MCF 10A (cell line): ENCODE measurements at regions not wholly inside any gene's neighbourhood (a gene's known extent, or its start where the extent isn't known, plus 50 kb on each side); places are given as distances from the start of the nearest gene placed in this dataset.
A peak's percentile ranks its signal among the peaks of the same experiment; 100 is the strongest.

Experiments used
- BruUV-seq: library from RNA; stranded (reverse); fragments of 400-500 nt; replicated peaks from 2 replicates; lab custom pipeline; 2021; lab: Mats Ljungman, UMichigan
- CTCF ChIA-PET: fragments of 300-600 bp; sonication (Branson Sonifier 250); formaldehyde crosslinking; extraction: SDS; loops from one replicate; lab custom pipeline; 2021; ENCODE audit warnings: antibody characterized with exemption, inconsistent platforms; lab: Yijun Ruan, JAX
- POLR2A ChIA-PET: fragments of 300-600, 350-650 bp; sonication (Branson Sonifier 250); formaldehyde crosslinking; extraction: SDS; loops from one replicate; lab custom pipeline; 2020; ENCODE audit warnings: antibody characterized with exemption, inconsistent platforms; lab: Yijun Ruan, JAX
- DNase-seq: peaks from one replicate; pipeline ENCODE4 v3.0.0-alpha.2; 2018; ENCODE audit not compliant: unreplicated experiment
- H3K27ac Mint-ChIP-seq: one replicate; pipeline ENCODE4 v1.8.0; 2022; ENCODE audit warnings: mild to moderate bottlenecking, low read depth, mixed read lengths; ENCODE audit not compliant: unreplicated experiment
- H3K27me3 Mint-ChIP-seq: one replicate; pipeline ENCODE4 v1.8.0; 2022; ENCODE audit warnings: mixed read lengths; ENCODE audit not compliant: insufficient read depth, unreplicated experiment
- H3K36me3 Mint-ChIP-seq: one replicate; pipeline ENCODE4 v1.8.0; 2022; ENCODE audit warnings: mild to moderate bottlenecking, moderate library complexity, mixed read lengths; ENCODE audit not compliant: insufficient read depth, unreplicated experiment
- H3K4me1 Mint-ChIP-seq: one replicate; pipeline ENCODE4 v1.8.0; 2022; ENCODE audit warnings: mixed read lengths; ENCODE audit not compliant: insufficient read depth, unreplicated experiment
- H3K4me3 Mint-ChIP-seq: one replicate; pipeline ENCODE4 v1.8.0; 2022; ENCODE audit warnings: mild to moderate bottlenecking, moderate library complexity, mixed read lengths; ENCODE audit not compliant: unreplicated experiment
- H3K9me3 Mint-ChIP-seq: one replicate; pipeline ENCODE4 v1.8.0; 2022; ENCODE audit warnings: mixed read lengths; ENCODE audit not compliant: unreplicated experiment
- intact Hi-C: fragments of 100-400 bp; cut with micrococcal nuclease; formaldehyde crosslinking; loops from 2 replicates; pipeline ENCODE4 v1.14.1; 2022
- TF ChIP-seq, protein P1 (sequence below): fragments of 200-600 bp; IDR thresholded peaks from one replicate; pipeline ENCODE4 v1.8.0; 2022; ENCODE audit warnings: antibody characterized with exemption, mild to moderate bottlenecking; ENCODE audit not compliant: unreplicated experiment

DNA sequence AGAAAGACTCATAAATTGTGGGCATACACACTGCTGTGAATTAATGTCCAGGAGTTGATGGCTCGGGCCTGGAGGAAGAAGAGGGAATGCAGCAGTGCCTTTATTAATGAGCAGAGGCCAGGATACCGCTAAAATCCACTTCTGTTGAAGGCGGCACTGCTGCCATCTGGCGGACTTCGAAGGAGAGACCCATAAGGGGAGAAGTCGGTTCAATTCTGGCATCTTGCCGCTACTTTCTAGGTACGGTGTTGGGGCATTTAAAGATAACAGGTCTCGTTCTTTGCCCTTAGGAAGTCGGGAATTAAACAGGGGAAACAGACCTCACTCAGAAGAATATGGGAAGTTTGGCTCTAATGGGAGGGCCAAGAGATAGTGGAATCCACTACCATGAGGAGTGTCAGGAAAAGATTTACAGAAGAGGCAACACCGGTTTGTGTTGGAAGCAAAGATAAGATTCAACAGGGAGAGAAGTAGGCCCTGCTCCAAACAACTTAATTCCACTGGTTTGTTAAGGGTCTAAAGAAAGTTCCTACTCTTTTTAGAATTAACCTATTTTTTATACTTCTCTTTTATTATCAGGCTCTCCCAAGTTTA is 133.6 kb upstream of the GIMD1 start:
- H3K27me3 Mint-ChIP-seq: no peaks in the 10 kb centered on the region
- intact Hi-C loops: loop anchor here (1.0 to 2.0 kb wide), 2 partner anchors 133 to 307 kb away; no protein-coding TSS in a partner anchor
- POLR2A ChIA-PET: no interaction called here
- peak; percentile 58 for DNase-seq
- no TSS peak for BruUV-seq
- TF ChIP-seq, protein P1, sequence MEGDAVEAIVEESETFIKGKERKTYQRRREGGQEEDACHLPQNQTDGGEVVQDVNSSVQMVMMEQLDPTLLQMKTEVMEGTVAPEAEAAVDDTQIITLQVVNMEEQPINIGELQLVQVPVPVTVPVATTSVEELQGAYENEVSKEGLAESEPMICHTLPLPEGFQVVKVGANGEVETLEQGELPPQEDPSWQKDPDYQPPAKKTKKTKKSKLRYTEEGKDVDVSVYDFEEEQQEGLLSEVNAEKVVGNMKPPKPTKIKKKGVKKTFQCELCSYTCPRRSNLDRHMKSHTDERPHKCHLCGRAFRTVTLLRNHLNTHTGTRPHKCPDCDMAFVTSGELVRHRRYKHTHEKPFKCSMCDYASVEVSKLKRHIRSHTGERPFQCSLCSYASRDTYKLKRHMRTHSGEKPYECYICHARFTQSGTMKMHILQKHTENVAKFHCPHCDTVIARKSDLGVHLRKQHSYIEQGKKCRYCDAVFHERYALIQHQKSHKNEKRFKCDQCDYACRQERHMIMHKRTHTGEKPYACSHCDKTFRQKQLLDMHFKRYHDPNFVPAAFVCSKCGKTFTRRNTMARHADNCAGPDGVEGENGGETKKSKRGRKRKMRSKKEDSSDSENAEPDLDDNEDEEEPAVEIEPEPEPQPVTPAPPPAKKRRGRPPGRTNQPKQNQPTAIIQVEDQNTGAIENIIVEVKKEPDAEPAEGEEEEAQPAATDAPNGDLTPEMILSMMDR: peak; percentile 40
- peaks cover 8% of the 10 kb centered on the region for H3K9me3 Mint-ChIP-seq
- CTCF ChIA-PET: interaction anchor here (0.8 to 2.5 kb wide), 5 partner anchors 10 to 396 kb away, joined by 4 to 19 read pairs (median 6); no protein-coding TSS in a partner anchor
- peaks cover 5% of the 10 kb centered on the region for H3K4me1 Mint-ChIP-seq
- peaks cover 2% of the 10 kb centered on the region for H3K36me3 Mint-ChIP-seq
- H3K4me3 Mint-ChIP-seq: no peak overlapping the region
- no peak overlapping the region for H3K27ac Mint-ChIP-seq

GRCh38 chr4:106497271-106497670 is 128.7 kb upstream of the GIMD1 start:
- Mint-ChIP-seq H3K4me1 (peaks cover 4% of the 10 kb centered on the region), H3K27ac (no peak overlapping the region), H3K9me3 (peaks cover 15% of the 10 kb centered on the region), H3K36me3 (no peaks in the 10 kb centered on the region), H3K27me3 (no peaks in the 10 kb centered on the region), H3K4me3 (no peak overlapping the region)
- intact Hi-C loops: no loop called here
- ChIA-PET CTCF (no interaction called here), POLR2A (no interaction called here)
- TF ChIP-seq, protein P1: no peak
- DNase-seq: no peak
- BruUV-seq: no TSS peak

GRCh38 chr4:106496061-106496460 is 127.5 kb upstream of the GIMD1 start:
- Mint-ChIP-seq H3K4me3 (no peak overlapping the region), H3K27ac (no peak overlapping the region), H3K27me3 (no peaks in the 10 kb centered on the region), H3K36me3 (no peaks in the 10 kb centered on the region), H3K4me1 (no peaks in the 10 kb centered on the region), H3K9me3 (peaks cover 15% of the 10 kb centered on the region)
- intact Hi-C loops: no loop called here
- ChIA-PET CTCF (no interaction called here), POLR2A (interaction anchor here (0.7 kb wide), 1 partner anchor 27 kb away, joined by 3 read pairs; no protein-coding TSS in a partner anchor)
- no TSS peak for BruUV-seq
- TF ChIP-seq, protein P1: no peak
- no peak for DNase-seq

DNA sequence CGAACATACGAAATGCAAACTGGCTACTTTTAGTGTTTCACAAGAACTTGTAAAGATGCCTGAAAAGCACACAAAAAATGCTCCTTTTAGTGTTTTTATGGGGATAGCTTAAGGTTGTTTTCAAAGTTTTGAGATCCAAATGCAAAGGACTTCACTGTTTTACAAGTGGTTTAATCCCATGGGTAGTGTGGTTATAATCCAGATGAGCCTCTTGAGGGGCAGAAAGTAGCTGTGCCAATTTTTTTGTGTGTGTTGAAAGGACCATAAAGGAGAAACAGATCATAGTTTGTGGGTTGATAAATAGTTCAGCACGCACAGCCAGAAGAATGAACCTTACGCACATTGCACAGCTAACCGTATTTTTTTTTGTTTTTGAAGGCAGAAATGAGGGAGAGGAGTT is 126.9 kb upstream of the GIMD1 start:
- CTCF ChIA-PET: interaction anchor here (0.5 kb wide), 1 partner anchor 82 kb away, joined by 3 read pairs; no protein-coding TSS in a partner anchor
- H3K27ac Mint-ChIP-seq: no peak overlapping the region
- DNase-seq: no peak
- H3K36me3 Mint-ChIP-seq: no peaks in the 10 kb centered on the region
- TF ChIP-seq, protein P1: no peak
- POLR2A ChIA-PET: interaction anchor here (0.7 kb wide), 2 partner anchors 26 to 94 kb away, joined by 3 read pairs; no protein-coding TSS in a partner anchor
- H3K4me1 Mint-ChIP-seq: no peaks in the 10 kb centered on the region
- no TSS peak for BruUV-seq
- no peak overlapping the region for H3K4me3 Mint-ChIP-seq
- H3K27me3 Mint-ChIP-seq: no peaks in the 10 kb centered on the region
- intact Hi-C loops: no loop called here
- H3K9me3 Mint-ChIP-seq: peaks cover 15% of the 10 kb centered on the region
